ENCODE measurements at regions not wholly inside any gene's neighbourhood (a gene's known extent, or its start where the extent isn't known, plus 50 kb on each side); places are given as distances from the start of the nearest gene placed in this dataset.

DNA sequence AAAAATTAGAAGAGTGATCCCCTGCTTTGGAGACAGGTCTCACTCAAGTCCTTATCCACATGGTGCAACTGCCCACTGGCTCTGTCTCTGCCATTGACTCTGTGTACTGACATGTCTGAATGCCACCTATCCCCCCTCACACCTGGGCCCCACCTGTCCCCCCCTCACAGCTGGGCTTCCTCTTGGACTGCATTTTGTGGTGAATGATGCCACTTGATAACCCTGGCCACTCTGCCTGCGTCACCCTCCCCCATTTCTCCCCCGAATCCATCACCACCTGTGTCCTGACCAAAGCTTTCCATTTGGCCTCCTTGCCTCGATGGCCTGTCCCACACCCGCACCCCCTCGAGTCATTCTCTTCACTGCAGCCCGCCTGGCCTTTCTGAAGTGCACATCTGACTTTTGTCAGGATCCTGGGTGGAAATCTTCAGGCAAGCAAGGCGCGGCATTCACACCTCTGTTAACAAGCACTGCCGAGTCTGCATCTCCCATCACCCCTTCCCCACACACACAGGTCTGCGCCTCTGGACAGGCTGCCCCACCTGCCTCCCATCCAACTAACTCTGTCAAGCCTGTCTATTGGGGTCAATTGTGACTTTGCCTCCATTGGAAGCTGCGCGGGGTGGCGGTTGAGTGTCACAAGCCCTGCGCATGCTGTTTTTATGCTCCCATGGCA is 175.3 kb upstream of the KLF14 start:
- BruUV-seq (replicated peaks): no TSS peak
- Histone ChIP-seq H2AFZ (ENCODE audit: low read depth, low read length) (no peak overlapping the region), H3K27me3 (ENCODE audit: control insufficient read depth in 2 of 2, insufficient read depth in 2 of 2, low read length in 2 of 2) (no peaks in the 10 kb centered on the region), H3K4me2 (ENCODE audit: insufficient read depth, low read length) (peak overlapping the region; percentile 97), H3K27ac (ENCODE audit: insufficient read depth, low read depth, low read length) (peak overlapping the region; percentile 100), H3K36me3 (ENCODE audit: control insufficient read depth in 2 of 2, extremely low read depth in 1 of 2, insufficient read depth in 2 of 2, low read length in 2 of 2) (peaks cover 0 to 3% of the 10 kb centered on the region in 2 experiments), H3K9ac (replicated peaks; ENCODE audit: extremely low read depth, insufficient read depth, low read length) (peak overlapping the region; percentile 100), H3K9me1 (replicated peaks; ENCODE audit: control insufficient read depth, extremely low read depth, insufficient read depth, low read length) (no peaks in the 10 kb centered on the region), H3K9me3 (replicated peaks; ENCODE audit: control insufficient read depth, insufficient read depth, low read length) (no peaks in the 10 kb centered on the region), H3K79me2 (ENCODE audit: control insufficient read depth, insufficient read depth, low read length) (peaks cover 82% of the 10 kb centered on the region), H3K4me1 (ENCODE audit: control insufficient read depth, extremely low read depth, insufficient read depth, low read length) (peaks cover 52% of the 10 kb centered on the region), H4K20me1 (replicated peaks; ENCODE audit: control insufficient read depth, extremely low read depth, insufficient read depth, low read length) (no peaks in the 10 kb centered on the region), H3K4me3 (replicated peaks in 1 of 3; ENCODE audit: insufficient read depth in 1 of 3, low read depth in 1 of 3, low read length in 3 of 3) (peak overlapping the region; percentile 8 to 99 (median 88))
- ChIA-PET POLR2A (interaction anchor here (0.5 kb wide), 1 partner anchor 160 kb away, joined by 5 read pairs; no protein-coding TSS in a partner anchor), CTCF (interaction anchor here (0.8 to 13.7 kb wide), 3 partner anchors 13 to 131 kb away, joined by 3 to 160 read pairs (median 3); no protein-coding TSS in a partner anchor)
- TF ChIP-seq POLR2A (IDR thresholded peaks at IDR 0.05; ENCODE audit: low read depth, low read length) (peak; percentile 54), JUN (IDR thresholded peaks at IDR 0.05; ENCODE audit: borderline replicate concordance, insufficient read depth, insufficient read length, low read depth) (no peak), FOS (IDR thresholded peaks at IDR 0.05; ENCODE audit: borderline replicate concordance, insufficient read depth, low read length) (no peak), EZH2 (IDR thresholded peaks at IDR 0.05; ENCODE audit: borderline replicate concordance, low read depth, low read length, severe bottlenecking) (no peak), POLR2AphosphoS5 (IDR thresholded peaks at IDR 0.05; ENCODE audit: insufficient read depth, low read depth, low read length) (peak; percentile 45)
- TF ChIP-seq, protein P1, sequence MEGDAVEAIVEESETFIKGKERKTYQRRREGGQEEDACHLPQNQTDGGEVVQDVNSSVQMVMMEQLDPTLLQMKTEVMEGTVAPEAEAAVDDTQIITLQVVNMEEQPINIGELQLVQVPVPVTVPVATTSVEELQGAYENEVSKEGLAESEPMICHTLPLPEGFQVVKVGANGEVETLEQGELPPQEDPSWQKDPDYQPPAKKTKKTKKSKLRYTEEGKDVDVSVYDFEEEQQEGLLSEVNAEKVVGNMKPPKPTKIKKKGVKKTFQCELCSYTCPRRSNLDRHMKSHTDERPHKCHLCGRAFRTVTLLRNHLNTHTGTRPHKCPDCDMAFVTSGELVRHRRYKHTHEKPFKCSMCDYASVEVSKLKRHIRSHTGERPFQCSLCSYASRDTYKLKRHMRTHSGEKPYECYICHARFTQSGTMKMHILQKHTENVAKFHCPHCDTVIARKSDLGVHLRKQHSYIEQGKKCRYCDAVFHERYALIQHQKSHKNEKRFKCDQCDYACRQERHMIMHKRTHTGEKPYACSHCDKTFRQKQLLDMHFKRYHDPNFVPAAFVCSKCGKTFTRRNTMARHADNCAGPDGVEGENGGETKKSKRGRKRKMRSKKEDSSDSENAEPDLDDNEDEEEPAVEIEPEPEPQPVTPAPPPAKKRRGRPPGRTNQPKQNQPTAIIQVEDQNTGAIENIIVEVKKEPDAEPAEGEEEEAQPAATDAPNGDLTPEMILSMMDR (IDR thresholded peaks at IDR 0.05; ENCODE audit: extremely low read depth in 1 of 2, insufficient read depth in 1 of 2, low read depth in 1 of 2, low read length in 2 of 2): no peak
- DNase-seq (ENCODE audit: low read depth, low spot score) (no peak), FAIRE-seq (no peak)
- dilution Hi-C loops (cut with MboI; ENCODE audit: extremely low pct_ligation_motif_present, low sequenced_read_pairs): no loop called here
- intact Hi-C loops (cut with micrococcal nuclease): no loop called here
